ENCODE measurements at regions not wholly inside any gene's neighbourhood (a gene's known extent, or its start where the extent isn't known, plus 50 kb on each side); places are given as distances from the start of the nearest gene placed in this dataset.

GRCh38 chr11:22976146-22976545, 115.9 kb upstream of the CCDC179 start:
- TF ChIP-seq CTCF (IDR thresholded peaks at IDR 0.05), result no peak
- no peak for TF ChIP-seq POLR2A (IDR thresholded peaks at IDR 0.05)

Measured in stomach (tissue), 4 donors.